Peyer's patch (tissue), 4 donors: ENCODE measurements at regions not wholly inside any gene's neighbourhood (a gene's known extent, or its start where the extent isn't known, plus 50 kb on each side); places are given as distances from the start of the nearest gene placed in this dataset.

ENCODE experiments used
- DNase-seq, 3 donors: peaks; one replicate each; pipeline ENCODE4 v3.0.0-alpha.2; 2017 to 2019
- H3K27ac ChIP-seq, 4 donors: fragments of 200-600 bp; sonication (generic); one replicate each; pipeline ENCODE4 v1.5.1; 2016 to 2019
- H3K27me3 ChIP-seq, 2 donors: fragments of 200-600 bp; sonication (generic); one replicate each; pipeline ENCODE4 v1.5.1; 2019
- H3K36me3 ChIP-seq, 3 donors: fragments of 200-600 bp; sonication (generic); one replicate each; pipeline ENCODE4 v1.5.1; 2016 to 2019
- H3K4me1 ChIP-seq, 4 donors: fragments of 200-600 bp; sonication (generic); one replicate each; pipeline ENCODE4 v1.5.1; 2016 to 2019
- H3K4me3 ChIP-seq, 4 donors: fragments of 200-600 bp; sonication (generic); 1 replicate in 3 of 4; 2 replicates in 1 of 4; pipeline ENCODE4 v1.5.1; 2016 to 2019; ENCODE audit warnings: mild to moderate bottlenecking in 1 of 4
- H3K9me3 ChIP-seq, 4 donors: fragments of 200-600 bp; sonication (generic); one replicate each; pipeline ENCODE4 v1.5.1; 2016 to 2019; ENCODE audit warnings: mild to moderate bottlenecking in 1 of 4
- POLR2A ChIP-seq, 2 donors: fragments of 450-650 bp; IDR thresholded peaks; one replicate each; pipeline ENCODE4 v1.5.1; 2017; ENCODE audit warnings: antibody characterized with exemption in 2 of 2, mild to moderate bottlenecking in 2 of 2, moderate library complexity in 2 of 2
- TF ChIP-seq, protein P1 (sequence below), 6 experiments: fragments of 450-650 bp in 4 of 6; fragments of 200-600 bp in 2 of 6; sonication (generic) in 1 of 6; IDR thresholded peaks; one replicate each; pipeline ENCODE4 v1.5.1; 2017 to 2019; ENCODE audit warnings: antibody characterized with exemption in 6 of 6, mild to moderate bottlenecking in 3 of 6, moderate library complexity in 1 of 6

- Histone ChIP-seq H3K27me3 (no peaks in the 10 kb centered on the region), H3K9me3 (peaks cover 0 to 4% (median 0%) of the 10 kb centered on the region in 4 donors), H3K4me1 (no peaks in the 10 kb centered on the region), H3K36me3 (no peaks in the 10 kb centered on the region), H3K27ac (no peak overlapping the region), H3K4me3 (no peak overlapping the region)
- no peak for DNase-seq
- TF ChIP-seq, protein P1, sequence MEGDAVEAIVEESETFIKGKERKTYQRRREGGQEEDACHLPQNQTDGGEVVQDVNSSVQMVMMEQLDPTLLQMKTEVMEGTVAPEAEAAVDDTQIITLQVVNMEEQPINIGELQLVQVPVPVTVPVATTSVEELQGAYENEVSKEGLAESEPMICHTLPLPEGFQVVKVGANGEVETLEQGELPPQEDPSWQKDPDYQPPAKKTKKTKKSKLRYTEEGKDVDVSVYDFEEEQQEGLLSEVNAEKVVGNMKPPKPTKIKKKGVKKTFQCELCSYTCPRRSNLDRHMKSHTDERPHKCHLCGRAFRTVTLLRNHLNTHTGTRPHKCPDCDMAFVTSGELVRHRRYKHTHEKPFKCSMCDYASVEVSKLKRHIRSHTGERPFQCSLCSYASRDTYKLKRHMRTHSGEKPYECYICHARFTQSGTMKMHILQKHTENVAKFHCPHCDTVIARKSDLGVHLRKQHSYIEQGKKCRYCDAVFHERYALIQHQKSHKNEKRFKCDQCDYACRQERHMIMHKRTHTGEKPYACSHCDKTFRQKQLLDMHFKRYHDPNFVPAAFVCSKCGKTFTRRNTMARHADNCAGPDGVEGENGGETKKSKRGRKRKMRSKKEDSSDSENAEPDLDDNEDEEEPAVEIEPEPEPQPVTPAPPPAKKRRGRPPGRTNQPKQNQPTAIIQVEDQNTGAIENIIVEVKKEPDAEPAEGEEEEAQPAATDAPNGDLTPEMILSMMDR (IDR thresholded peaks at IDR 0.05) = no peak
- TF ChIP-seq POLR2A (IDR thresholded peaks at IDR 0.05) = no peak
Measured at GRCh38 chr3:163692494-163692893, 1385.8 kb downstream of the SI start.

- H3K9me3 ChIP-seq = peaks cover 0 to 4% (median 0%) of the 10 kb centered on the region in 4 donors
- no peaks in the 10 kb centered on the region for H3K36me3 ChIP-seq
- no peak for TF ChIP-seq POLR2A (IDR thresholded peaks at IDR 0.05)
- TF ChIP-seq, protein P1 (IDR thresholded peaks at IDR 0.05) = no peak
- DNase-seq = no peak
- no peaks in the 10 kb centered on the region for H3K27me3 ChIP-seq
- no peak overlapping the region for H3K4me3 ChIP-seq
- no peak overlapping the region for H3K27ac ChIP-seq
- H3K4me1 ChIP-seq = no peaks in the 10 kb centered on the region
Measured at GRCh38 chr3:163684651-163685050, 1393.6 kb downstream of the SI start.

DNA sequence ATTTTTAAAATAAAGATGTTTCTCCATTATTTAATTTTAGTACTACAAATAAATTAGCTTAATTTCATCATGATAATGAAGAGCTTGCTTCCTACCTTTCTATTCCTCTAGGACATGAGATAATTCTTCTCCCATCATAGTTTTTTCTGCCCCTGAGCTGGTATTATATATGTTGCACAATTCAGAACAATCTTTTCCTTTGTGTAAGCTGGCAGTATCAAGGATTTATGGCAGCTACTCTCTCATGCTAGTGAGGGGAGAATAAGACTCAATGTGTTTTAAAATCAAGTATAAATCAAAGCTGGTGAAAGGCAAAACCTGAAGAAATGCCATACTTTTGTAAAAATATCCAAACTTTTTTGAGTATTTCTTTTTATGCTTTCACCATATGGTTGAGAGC lies 1405.3 kb downstream of the SI start:
- Histone ChIP-seq H3K36me3 (no peaks in the 10 kb centered on the region), H3K27ac (no peak overlapping the region), H3K4me1 (no peaks in the 10 kb centered on the region), H3K27me3 (no peaks in the 10 kb centered on the region), H3K4me3 (no peak overlapping the region), H3K9me3 (no peaks in the 10 kb centered on the region)
- TF ChIP-seq POLR2A (IDR thresholded peaks at IDR 0.05) = no peak
- no peak for DNase-seq

GRCh38 chr3:163671201-163671600 lies 1407.1 kb downstream of the SI start:
- Histone ChIP-seq H3K36me3 (no peaks in the 10 kb centered on the region), H3K27ac (no peak overlapping the region), H3K27me3 (no peaks in the 10 kb centered on the region), H3K9me3 (no peaks in the 10 kb centered on the region), H3K4me1 (no peaks in the 10 kb centered on the region), H3K4me3 (no peak overlapping the region)
- TF ChIP-seq, protein P1 (IDR thresholded peaks at IDR 0.05) = no peak
- no peak for TF ChIP-seq POLR2A (IDR thresholded peaks at IDR 0.05)
- DNase-seq = no peak

DNA sequence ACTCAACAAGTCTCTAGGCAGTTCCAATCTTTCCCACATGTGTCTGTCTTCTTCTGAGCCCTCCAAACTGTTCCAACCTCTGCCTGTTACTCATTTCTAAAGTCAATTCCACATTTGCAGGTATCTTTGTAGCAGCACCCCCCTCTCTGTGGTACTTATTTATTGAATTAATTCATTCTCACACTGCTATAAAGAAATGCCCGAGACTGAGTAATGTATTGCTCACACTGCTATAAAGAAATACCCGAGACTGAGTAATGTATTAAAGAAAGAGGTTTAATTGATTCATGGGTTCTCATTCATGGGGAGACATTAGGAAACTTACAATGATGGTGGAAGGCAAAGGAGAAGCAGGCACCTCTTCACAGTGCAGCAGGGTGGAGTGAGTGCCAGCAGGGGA lies 1413.8 kb downstream of the SI start:
- TF ChIP-seq, protein P1 (IDR thresholded peaks at IDR 0.05) = no peak
- TF ChIP-seq POLR2A (IDR thresholded peaks at IDR 0.05) = no peak
- no peaks in the 10 kb centered on the region for H3K27me3 ChIP-seq
- no peak overlapping the region for H3K4me3 ChIP-seq
- no peaks in the 10 kb centered on the region for H3K4me1 ChIP-seq
- no peak overlapping the region for H3K27ac ChIP-seq
- H3K36me3 ChIP-seq = no peaks in the 10 kb centered on the region
- DNase-seq = no peak
- H3K9me3 ChIP-seq = no peaks in the 10 kb centered on the region

DNA sequence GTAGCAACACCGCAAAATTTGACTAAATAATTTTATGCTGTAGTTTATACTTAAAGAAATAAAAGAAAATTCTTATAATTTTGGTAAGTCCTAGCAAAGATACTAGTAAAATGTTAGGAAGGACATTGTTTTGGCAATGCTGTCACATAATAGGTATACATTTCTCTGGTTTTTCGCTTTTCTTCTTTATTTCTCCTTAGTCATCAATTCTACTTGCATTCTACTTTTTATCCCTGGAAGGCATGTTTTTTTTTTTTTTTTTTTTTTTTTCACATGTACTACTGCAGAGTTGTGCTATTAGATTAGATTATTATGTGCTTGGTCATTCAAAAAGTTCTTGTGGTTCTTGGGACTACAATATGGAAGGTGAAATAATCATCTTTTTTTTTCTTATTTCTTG lies 1421.2 kb downstream of the SI start:
- Histone ChIP-seq H3K4me1 (no peaks in the 10 kb centered on the region), H3K27me3 (no peaks in the 10 kb centered on the region), H3K36me3 (no peaks in the 10 kb centered on the region), H3K4me3 (no peak overlapping the region), H3K27ac (no peak overlapping the region), H3K9me3 (no peaks in the 10 kb centered on the region)
- TF ChIP-seq, protein P1 (IDR thresholded peaks at IDR 0.05) = no peak
- TF ChIP-seq POLR2A (IDR thresholded peaks at IDR 0.05) = no peak
- DNase-seq = no peak
